HEK293 (cell line): ENCODE measurements at regions not wholly inside any gene's neighbourhood (a gene's known extent, or its start where the extent isn't known, plus 50 kb on each side); places are given as distances from the start of the nearest gene placed in this dataset.
A peak's percentile ranks its signal among the peaks of the same experiment; 100 is the strongest.

Experiments
- CTCF ChIA-PET: fragments of 350-600 bp; formaldehyde crosslinking; extraction: SDS; loops from one replicate; lab custom pipeline; 2021; ENCODE audit warnings: antibody characterized with exemption; lab: Yijun Ruan, JAX
- POLR2A ChIA-PET: fragments of 300-600 bp; formaldehyde crosslinking; extraction: SDS; loops from one replicate; lab custom pipeline; 2020; ENCODE audit warnings: antibody characterized with exemption, inconsistent platforms; lab: Yijun Ruan, JAX
- H3K27ac ChIP-seq: fragments of 200-500 bp; sonication (Bioruptor generic); 2 replicates; pipeline ENCODE4 v1.5.1; 2014; ENCODE audit warnings: low read depth, low read length, control low read depth, inconsistent platforms; ENCODE audit errors: extremely low read depth
- H3K36me3 ChIP-seq, 2 experiments: fragments of 200-500 bp in 1 of 2; sonication (Bioruptor generic) in 1 of 2; 1 replicate in 1 of 2; 2 replicates in 1 of 2; pipeline ENCODE4 v1.5.1; 2014 to 2017; ENCODE audit warnings: inconsistent platforms in 2 of 2, low read length in 2 of 2; ENCODE audit not compliant: control insufficient read depth in 2 of 2, insufficient read depth in 1 of 2
- H3K4me1 ChIP-seq: fragments of 200-500 bp; sonication (Bioruptor generic); 2 replicates; pipeline ENCODE4 v1.5.1; 2014; ENCODE audit warnings: mild to moderate bottlenecking, low read length, inconsistent platforms; ENCODE audit not compliant: control insufficient read depth, insufficient read depth
- H3K4me3 ChIP-seq: 2 replicates; pipeline ENCODE4 v1.5.1; 2011; ENCODE audit warnings: low read depth, mild to moderate bottlenecking, control low read depth, low read length, moderate library complexity
- H3K9me3 ChIP-seq: fragments of 200-500 bp; sonication (Bioruptor generic); 2 replicates; pipeline ENCODE4 v1.5.1; 2014; ENCODE audit warnings: low read depth, low read length, inconsistent platforms; ENCODE audit not compliant: control insufficient read depth, insufficient read depth
- EGR2 ChIP-seq: fragments of 450-650 bp; formaldehyde crosslinking; IDR thresholded peaks from 2 replicates; pipeline ENCODE4 v1.5.1; 2016; ENCODE audit warnings: low read depth, missing biosample characterization, missing genetic modification characterization
- REST ChIP-seq: fragments of 450-650 bp; formaldehyde crosslinking; IDR thresholded peaks from 2 replicates; pipeline ENCODE4 v1.5.1; 2016; ENCODE audit warnings: missing biosample characterization, missing genetic modification characterization
- SCRT2 ChIP-seq: fragments of 450-650 bp; formaldehyde crosslinking; IDR thresholded peaks from 2 replicates; pipeline ENCODE4 v1.5.1; 2016; ENCODE audit warnings: missing biosample characterization, missing genetic modification characterization
- TRIM28 ChIP-seq: IDR thresholded peaks from 2 replicates; pipeline ENCODE4 v1.6.1; 2011; ENCODE audit warnings: low read length, control low read depth, borderline replicate concordance
- ZBTB8A ChIP-seq: fragments of 450-650 bp; formaldehyde crosslinking; IDR thresholded peaks from 2 replicates; pipeline ENCODE4 v1.5.1; 2016; ENCODE audit warnings: missing biosample characterization, missing genetic modification characterization
- ZFP37 ChIP-seq: fragments of 450-650 bp; formaldehyde crosslinking; IDR thresholded peaks from 2 replicates; pipeline ENCODE4 v1.5.1; 2016; ENCODE audit warnings: missing biosample characterization, missing genetic modification characterization
- ZNF138 ChIP-seq: fragments of 450-650 bp; formaldehyde crosslinking; IDR thresholded peaks from 2 replicates; pipeline ENCODE4 v1.5.1; 2016; ENCODE audit warnings: missing biosample characterization, missing genetic modification characterization, borderline replicate concordance
- ZNF157 ChIP-seq: fragments of 450-650 bp; formaldehyde crosslinking; IDR thresholded peaks from 2 replicates; pipeline ENCODE4 v1.5.1; 2016; ENCODE audit warnings: missing biosample characterization, missing genetic modification characterization
- ZNF239 ChIP-seq: fragments of 450-650 bp; formaldehyde crosslinking; IDR thresholded peaks from 2 replicates; pipeline ENCODE4 v1.5.1; 2016; ENCODE audit warnings: missing biosample characterization, missing genetic modification characterization
- ZNF366 ChIP-seq: fragments of 450-650 bp; formaldehyde crosslinking; conservative IDR thresholded peaks from 2 replicates; pipeline ENCODE4 v1.5.1; 2016; ENCODE audit warnings: missing biosample characterization, missing genetic modification characterization
- ZNF416 ChIP-seq: fragments of 450-650 bp; formaldehyde crosslinking; IDR thresholded peaks from 2 replicates; pipeline ENCODE4 v1.5.1; 2016; ENCODE audit warnings: missing biosample characterization, missing genetic modification characterization
- ZNF501 ChIP-seq: fragments of 450-650 bp; formaldehyde crosslinking; IDR thresholded peaks from 2 replicates; pipeline ENCODE4 v1.5.1; 2016; ENCODE audit warnings: missing biosample characterization, missing genetic modification characterization
- ZNF785 ChIP-seq: fragments of 450-650 bp; formaldehyde crosslinking; IDR thresholded peaks from 2 replicates; pipeline ENCODE4 v1.5.1; 2016; ENCODE audit warnings: missing biosample characterization, missing genetic modification characterization
- TF ChIP-seq, protein P1 (sequence below): fragments of 450-650 bp; formaldehyde crosslinking; IDR thresholded peaks from 2 replicates; pipeline ENCODE4 v1.5.1; 2016; ENCODE audit warnings: missing biosample characterization, missing genetic modification characterization
- TF ChIP-seq, protein P2 (sequence below): fragments of 450-650 bp; formaldehyde crosslinking; IDR thresholded peaks from 2 replicates; pipeline ENCODE4 v1.5.1; 2017; ENCODE audit warnings: missing biosample characterization, mild to moderate bottlenecking, missing genetic modification characterization, moderate library complexity
- TF ChIP-seq, protein P3 (sequence below): fragments of 450-650 bp; formaldehyde crosslinking; IDR thresholded peaks from 2 replicates; pipeline ENCODE4 v1.5.1; 2016; ENCODE audit warnings: missing biosample characterization, missing genetic modification characterization, borderline replicate concordance
- TF ChIP-seq, protein P4 (sequence below): fragments of 450-650 bp; formaldehyde crosslinking; IDR thresholded peaks from 2 replicates; pipeline ENCODE4 v1.5.1; 2016; ENCODE audit warnings: missing biosample characterization, missing genetic modification characterization
- TF ChIP-seq, protein P5 (sequence below): fragments of 450-650 bp; formaldehyde crosslinking; IDR thresholded peaks from 2 replicates; pipeline ENCODE4 v1.5.0; 2017; ENCODE audit warnings: missing biosample characterization, missing genetic modification characterization, borderline replicate concordance
- TF ChIP-seq, protein P6 (sequence below): fragments of 450-650 bp; formaldehyde crosslinking; IDR thresholded peaks from 2 replicates; pipeline ENCODE4 v1.5.1; 2016; ENCODE audit warnings: missing biosample characterization, missing genetic modification characterization

DNA sequence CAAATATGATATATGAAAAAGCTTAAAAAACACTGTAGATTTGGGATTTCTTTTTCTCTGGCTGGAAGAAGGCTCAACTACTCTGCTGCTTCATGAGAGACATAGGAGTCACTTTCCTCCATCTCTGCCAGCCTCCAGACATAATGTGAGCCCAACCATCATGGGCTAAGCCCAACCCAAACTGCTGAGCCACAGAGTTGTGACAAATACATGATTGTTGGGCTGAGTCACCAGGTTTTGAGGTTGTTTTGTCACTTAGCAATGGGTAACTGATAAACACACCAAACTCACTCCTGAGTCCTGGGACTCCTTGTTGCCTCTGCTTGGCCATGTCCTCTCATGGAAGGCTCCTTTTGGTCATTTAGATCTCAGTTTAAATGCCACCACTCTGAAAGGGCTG lies 381.8 kb upstream of the FZD8 start:
- H3K4me3 ChIP-seq = no peak overlapping the region
- ChIA-PET CTCF (no interaction called here), POLR2A (no interaction called here)
- no peaks in the 10 kb centered on the region for H3K9me3 ChIP-seq
- no peak overlapping the region for H3K27ac ChIP-seq
- H3K4me1 ChIP-seq = no peaks in the 10 kb centered on the region
- TF ChIP-seq ZNF501 (tag by site-specific recombination) (no peak), ZBTB8A (tag by site-specific recombination) (no peak), ZNF157 (no peak), ZNF366 (no peak), TRIM28 (peak; percentile 91)
- TF ChIP-seq, protein P1, sequence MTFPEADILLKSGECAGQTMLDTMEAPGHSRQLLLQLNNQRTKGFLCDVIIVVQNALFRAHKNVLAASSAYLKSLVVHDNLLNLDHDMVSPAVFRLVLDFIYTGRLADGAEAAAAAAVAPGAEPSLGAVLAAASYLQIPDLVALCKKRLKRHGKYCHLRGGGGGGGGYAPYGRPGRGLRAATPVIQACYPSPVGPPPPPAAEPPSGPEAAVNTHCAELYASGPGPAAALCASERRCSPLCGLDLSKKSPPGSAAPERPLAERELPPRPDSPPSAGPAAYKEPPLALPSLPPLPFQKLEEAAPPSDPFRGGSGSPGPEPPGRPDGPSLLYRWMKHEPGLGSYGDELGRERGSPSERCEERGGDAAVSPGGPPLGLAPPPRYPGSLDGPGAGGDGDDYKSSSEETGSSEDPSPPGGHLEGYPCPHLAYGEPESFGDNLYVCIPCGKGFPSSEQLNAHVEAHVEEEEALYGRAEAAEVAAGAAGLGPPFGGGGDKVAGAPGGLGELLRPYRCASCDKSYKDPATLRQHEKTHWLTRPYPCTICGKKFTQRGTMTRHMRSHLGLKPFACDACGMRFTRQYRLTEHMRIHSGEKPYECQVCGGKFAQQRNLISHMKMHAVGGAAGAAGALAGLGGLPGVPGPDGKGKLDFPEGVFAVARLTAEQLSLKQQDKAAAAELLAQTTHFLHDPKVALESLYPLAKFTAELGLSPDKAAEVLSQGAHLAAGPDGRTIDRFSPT = no peak
- TF ChIP-seq, protein P2, sequence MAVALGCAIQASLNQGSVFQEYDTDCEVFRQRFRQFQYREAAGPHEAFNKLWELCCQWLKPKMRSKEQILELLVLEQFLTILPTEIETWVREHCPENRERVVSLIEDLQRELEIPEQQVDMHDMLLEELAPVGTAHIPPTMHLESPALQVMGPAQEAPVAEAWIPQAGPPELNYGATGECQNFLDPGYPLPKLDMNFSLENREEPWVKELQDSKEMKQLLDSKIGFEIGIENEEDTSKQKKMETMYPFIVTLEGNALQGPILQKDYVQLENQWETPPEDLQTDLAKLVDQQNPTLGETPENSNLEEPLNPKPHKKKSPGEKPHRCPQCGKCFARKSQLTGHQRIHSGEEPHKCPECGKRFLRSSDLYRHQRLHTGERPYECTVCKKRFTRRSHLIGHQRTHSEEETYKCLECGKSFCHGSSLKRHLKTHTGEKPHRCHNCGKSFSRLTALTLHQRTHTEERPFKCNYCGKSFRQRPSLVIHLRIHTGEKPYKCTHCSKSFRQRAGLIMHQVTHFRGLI (tag by site-specific recombination) = peak; percentile 100
- TF ChIP-seq, protein P3, sequence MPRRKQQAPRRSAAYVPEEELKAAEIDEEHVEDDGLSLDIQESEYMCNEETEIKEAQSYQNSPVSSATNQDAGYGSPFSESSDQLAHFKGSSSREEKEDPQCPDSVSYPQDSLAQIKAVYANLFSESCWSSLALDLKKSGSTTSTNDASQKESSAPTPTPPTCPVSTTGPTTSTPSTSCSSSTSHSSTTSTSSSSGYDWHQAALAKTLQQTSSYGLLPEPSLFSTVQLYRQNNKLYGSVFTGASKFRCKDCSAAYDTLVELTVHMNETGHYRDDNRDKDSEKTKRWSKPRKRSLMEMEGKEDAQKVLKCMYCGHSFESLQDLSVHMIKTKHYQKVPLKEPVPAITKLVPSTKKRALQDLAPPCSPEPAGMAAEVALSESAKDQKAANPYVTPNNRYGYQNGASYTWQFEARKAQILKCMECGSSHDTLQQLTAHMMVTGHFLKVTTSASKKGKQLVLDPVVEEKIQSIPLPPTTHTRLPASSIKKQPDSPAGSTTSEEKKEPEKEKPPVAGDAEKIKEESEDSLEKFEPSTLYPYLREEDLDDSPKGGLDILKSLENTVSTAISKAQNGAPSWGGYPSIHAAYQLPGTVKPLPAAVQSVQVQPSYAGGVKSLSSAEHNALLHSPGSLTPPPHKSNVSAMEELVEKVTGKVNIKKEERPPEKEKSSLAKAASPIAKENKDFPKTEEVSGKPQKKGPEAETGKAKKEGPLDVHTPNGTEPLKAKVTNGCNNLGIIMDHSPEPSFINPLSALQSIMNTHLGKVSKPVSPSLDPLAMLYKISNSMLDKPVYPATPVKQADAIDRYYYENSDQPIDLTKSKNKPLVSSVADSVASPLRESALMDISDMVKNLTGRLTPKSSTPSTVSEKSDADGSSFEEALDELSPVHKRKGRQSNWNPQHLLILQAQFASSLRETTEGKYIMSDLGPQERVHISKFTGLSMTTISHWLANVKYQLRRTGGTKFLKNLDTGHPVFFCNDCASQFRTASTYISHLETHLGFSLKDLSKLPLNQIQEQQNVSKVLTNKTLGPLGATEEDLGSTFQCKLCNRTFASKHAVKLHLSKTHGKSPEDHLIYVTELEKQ (tag by site-specific recombination) = no peak
- TF ChIP-seq, protein P4, sequence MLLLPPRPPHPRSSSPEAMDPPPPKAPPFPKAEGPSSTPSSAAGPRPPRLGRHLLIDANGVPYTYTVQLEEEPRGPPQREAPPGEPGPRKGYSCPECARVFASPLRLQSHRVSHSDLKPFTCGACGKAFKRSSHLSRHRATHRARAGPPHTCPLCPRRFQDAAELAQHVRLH = 0 out of 2 replicates have a peak, but pooled peaks have one; percentile 17
- TF ChIP-seq, protein P5, sequence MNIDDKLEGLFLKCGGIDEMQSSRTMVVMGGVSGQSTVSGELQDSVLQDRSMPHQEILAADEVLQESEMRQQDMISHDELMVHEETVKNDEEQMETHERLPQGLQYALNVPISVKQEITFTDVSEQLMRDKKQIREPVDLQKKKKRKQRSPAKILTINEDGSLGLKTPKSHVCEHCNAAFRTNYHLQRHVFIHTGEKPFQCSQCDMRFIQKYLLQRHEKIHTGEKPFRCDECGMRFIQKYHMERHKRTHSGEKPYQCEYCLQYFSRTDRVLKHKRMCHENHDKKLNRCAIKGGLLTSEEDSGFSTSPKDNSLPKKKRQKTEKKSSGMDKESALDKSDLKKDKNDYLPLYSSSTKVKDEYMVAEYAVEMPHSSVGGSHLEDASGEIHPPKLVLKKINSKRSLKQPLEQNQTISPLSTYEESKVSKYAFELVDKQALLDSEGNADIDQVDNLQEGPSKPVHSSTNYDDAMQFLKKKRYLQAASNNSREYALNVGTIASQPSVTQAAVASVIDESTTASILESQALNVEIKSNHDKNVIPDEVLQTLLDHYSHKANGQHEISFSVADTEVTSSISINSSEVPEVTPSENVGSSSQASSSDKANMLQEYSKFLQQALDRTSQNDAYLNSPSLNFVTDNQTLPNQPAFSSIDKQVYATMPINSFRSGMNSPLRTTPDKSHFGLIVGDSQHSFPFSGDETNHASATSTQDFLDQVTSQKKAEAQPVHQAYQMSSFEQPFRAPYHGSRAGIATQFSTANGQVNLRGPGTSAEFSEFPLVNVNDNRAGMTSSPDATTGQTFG = no peak
- TF ChIP-seq, protein P6, sequence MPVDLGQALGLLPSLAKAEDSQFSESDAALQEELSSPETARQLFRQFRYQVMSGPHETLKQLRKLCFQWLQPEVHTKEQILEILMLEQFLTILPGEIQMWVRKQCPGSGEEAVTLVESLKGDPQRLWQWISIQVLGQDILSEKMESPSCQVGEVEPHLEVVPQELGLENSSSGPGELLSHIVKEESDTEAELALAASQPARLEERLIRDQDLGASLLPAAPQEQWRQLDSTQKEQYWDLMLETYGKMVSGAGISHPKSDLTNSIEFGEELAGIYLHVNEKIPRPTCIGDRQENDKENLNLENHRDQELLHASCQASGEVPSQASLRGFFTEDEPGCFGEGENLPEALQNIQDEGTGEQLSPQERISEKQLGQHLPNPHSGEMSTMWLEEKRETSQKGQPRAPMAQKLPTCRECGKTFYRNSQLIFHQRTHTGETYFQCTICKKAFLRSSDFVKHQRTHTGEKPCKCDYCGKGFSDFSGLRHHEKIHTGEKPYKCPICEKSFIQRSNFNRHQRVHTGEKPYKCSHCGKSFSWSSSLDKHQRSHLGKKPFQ = no peak
- no peaks in the 10 kb centered on the region for H3K36me3 ChIP-seq

- no peak overlapping the region for H3K4me3 ChIP-seq
- no peaks in the 10 kb centered on the region for H3K4me1 ChIP-seq
- CTCF ChIA-PET = no interaction called here
- no peak for TF ChIP-seq ZNF416
- no peak for TF ChIP-seq REST
- no peak for TF ChIP-seq SCRT2 (tag by site-specific recombination)
- no peak for TF ChIP-seq EGR2 (tag by site-specific recombination)
- TF ChIP-seq ZNF138 (tag by site-specific recombination) = no peak
- TF ChIP-seq, protein P2 (tag by site-specific recombination) = no peak
- no peak for TF ChIP-seq ZNF239 (tag by site-specific recombination)
- no peak for TF ChIP-seq ZFP37 (tag by site-specific recombination)
- TF ChIP-seq ZNF785 (tag by site-specific recombination) = no peak
- H3K27ac ChIP-seq = no peak overlapping the region
- H3K9me3 ChIP-seq = no peaks in the 10 kb centered on the region
- no peaks in the 10 kb centered on the region for H3K36me3 ChIP-seq
- POLR2A ChIA-PET = no interaction called here
Observed at GRCh38 chr10:36021096-36021495, 379.0 kb upstream of the FZD8 start.
